ENCODE measurements at regions not wholly inside any gene's neighbourhood (a gene's known extent, or its start where the extent isn't known, plus 50 kb on each side); places are given as distances from the start of the nearest gene placed in this dataset.

- TF ChIP-seq CHD7 (IDR thresholded peaks at IDR 0.05; ENCODE audit: insufficient replicate concordance, low read length): no peak
These were observed 104.8 kb upstream of the EYA4 start (continued) for GRCh38 chr6:133136177-133136880.

All from H1 (cell line).